Heart left ventricle (tissue), 16 donors: ENCODE measurements at regions not wholly inside any gene's neighbourhood (a gene's known extent, or its start where the extent isn't known, plus 50 kb on each side); places are given as distances from the start of the nearest gene placed in this dataset.

Experiments used
- ATAC-seq, 4 donors: fragments of 200-7000 bp; cut with Tn5 transposase; one replicate each; pipeline ENCODE4 v1.9.1; 2020 to 2022; ENCODE audit warnings: moderate library complexity in 4 of 4, mild to moderate bottlenecking in 3 of 4, moderate number of reproducible peaks in 1 of 4
- DNase-seq, 5 donors: peaks; one replicate each; pipeline ENCODE4 v3.0.0-alpha.2; 2020
- H3K27ac ChIP-seq, 12 donors: fragments of 200-600 bp; sonication (generic) in 4 of 12; one replicate each; pipeline versions ENCODE4 v1.5.0 to v1.8.0; 2016 to 2022; ENCODE audit warnings: mild to moderate bottlenecking in 2 of 12
- H3K27me3 ChIP-seq, 9 donors: fragments of 200-600 bp; sonication (generic) in 2 of 9; one replicate each; pipeline versions ENCODE4 v1.5.1 to v1.8.0; 2016 to 2022; ENCODE audit warnings: mild to moderate bottlenecking in 3 of 9
- H3K36me3 ChIP-seq, 9 donors: fragments of 200-600 bp; sonication (generic) in 2 of 9; one replicate each; pipeline versions ENCODE4 v1.5.0 to v1.8.0; 2018 to 2022; ENCODE audit warnings: mild to moderate bottlenecking in 2 of 9
- H3K4me1 ChIP-seq, 12 donors: fragments of 200-600 bp; sonication (generic) in 4 of 12; one replicate each; pipeline versions ENCODE4 v1.5.0 to v1.8.0; 2016 to 2022; ENCODE audit warnings: mild to moderate bottlenecking in 3 of 12
- H3K4me3 ChIP-seq, 12 donors: fragments of 200-600 bp; sonication (generic) in 4 of 12; one replicate each; pipeline versions ENCODE4 v1.5.0 to v1.8.0; 2017 to 2022; ENCODE audit warnings: mild to moderate bottlenecking in 9 of 12, moderate library complexity in 4 of 12
- H3K9me3 ChIP-seq, 12 donors: fragments of 200-600 bp; sonication (generic) in 4 of 12; one replicate each; pipeline versions ENCODE4 v1.5.0 to v1.8.0; 2016 to 2022; ENCODE audit warnings: mild to moderate bottlenecking in 1 of 12
- POLR2A ChIP-seq, 2 donors: fragments of 450-650 bp; IDR thresholded peaks; one replicate each; pipeline ENCODE4 v1.6.1; 2017; ENCODE audit warnings: antibody characterized with exemption in 2 of 2, mild to moderate bottlenecking in 2 of 2, moderate library complexity in 2 of 2
- WGBS, 4 donors: extraction: QIAGEN DNeasy Blood & Tissue Kit in 2 of 4; methylation state at CpG; one replicate each; pipeline versions ENCODE4 v1.1.5 to v1.1.7; 2013 to 2018; 5-methylcytosine and 5-hydroxymethylcytosine counted together
- intact Hi-C, 10 donors: fragments of 100-400 bp; cut with DNase I; formaldehyde crosslinking; loops; one replicate each; pipeline versions ENCODE4 v1.11.1 to v1.14.2; 2022
- TF ChIP-seq, protein P1 (sequence below), 12 donors: fragments of 200-600 bp; sonication (generic) in 4 of 12; IDR thresholded peaks; one replicate each; pipeline versions ENCODE4 v1.5.0 to v1.8.0; 2018 to 2022; ENCODE audit warnings: antibody characterized with exemption in 12 of 12, mild to moderate bottlenecking in 5 of 12
- donor health status: ischemic (EF 13 %, LVEDD 7.1; RV severe dilation, severe dysfunction).
- donor health status: healthy with polysubstance abuse.
- donor health status: DM: no; HTN: yes; CAD: no.
- donor health status: DM: no; HTN: no; CAD: no.
- donor health status: ischemic (EF 25% LVEDD 6.9; RV normal size, moderate dysfunction).
- donor health status: ischemic (EF 25% LVEDD 5.7; RV mildly dilated, moderate dysfunction).
- donor health status: healthy.
- donor health status: DM: yes; HTN: yes; CAD: no.
- donor health status: ischemic (EF 35%, LVEDD 5.7; RV mildly dilated, moderate dysfunction).
- donor health status: nonischemic (EF 11% LVEDD 7.7; RV severe dilation, severe dysfunction).
- donor health status: DM: yes; HTN: yes; CAD: no.
- donor health status: PGD.
- donor health status: ischemic (EF 29% LVEDD 5.4; RV normal size, mild dysfunction).
- donor health status: nonischemic (EF 23%, LVEDD 6.1; RV moderate dilation, normal function).

DNA sequence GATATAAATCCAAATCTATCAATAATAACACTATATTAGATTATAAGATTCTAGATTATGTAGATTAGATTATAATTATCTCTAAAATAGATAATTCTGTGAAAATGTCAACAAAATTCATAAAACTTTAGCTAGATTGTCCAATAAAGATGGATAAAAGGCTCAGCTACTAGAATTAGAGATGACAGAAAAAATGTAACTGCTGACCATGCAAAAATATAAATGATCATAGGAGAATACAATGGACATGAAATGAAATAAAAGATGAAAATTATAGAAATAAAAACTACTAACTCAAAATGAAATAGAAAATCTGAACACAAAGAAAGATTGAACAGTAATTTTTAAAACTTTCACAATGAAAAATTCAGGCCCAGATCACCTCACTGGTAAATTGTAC, 1332.1 kb upstream of the CELF2 start:
- H3K27ac ChIP-seq = no peak overlapping the region
- no peak for TF ChIP-seq POLR2A (IDR thresholded peaks at IDR 0.05)
- TF ChIP-seq, protein P1, sequence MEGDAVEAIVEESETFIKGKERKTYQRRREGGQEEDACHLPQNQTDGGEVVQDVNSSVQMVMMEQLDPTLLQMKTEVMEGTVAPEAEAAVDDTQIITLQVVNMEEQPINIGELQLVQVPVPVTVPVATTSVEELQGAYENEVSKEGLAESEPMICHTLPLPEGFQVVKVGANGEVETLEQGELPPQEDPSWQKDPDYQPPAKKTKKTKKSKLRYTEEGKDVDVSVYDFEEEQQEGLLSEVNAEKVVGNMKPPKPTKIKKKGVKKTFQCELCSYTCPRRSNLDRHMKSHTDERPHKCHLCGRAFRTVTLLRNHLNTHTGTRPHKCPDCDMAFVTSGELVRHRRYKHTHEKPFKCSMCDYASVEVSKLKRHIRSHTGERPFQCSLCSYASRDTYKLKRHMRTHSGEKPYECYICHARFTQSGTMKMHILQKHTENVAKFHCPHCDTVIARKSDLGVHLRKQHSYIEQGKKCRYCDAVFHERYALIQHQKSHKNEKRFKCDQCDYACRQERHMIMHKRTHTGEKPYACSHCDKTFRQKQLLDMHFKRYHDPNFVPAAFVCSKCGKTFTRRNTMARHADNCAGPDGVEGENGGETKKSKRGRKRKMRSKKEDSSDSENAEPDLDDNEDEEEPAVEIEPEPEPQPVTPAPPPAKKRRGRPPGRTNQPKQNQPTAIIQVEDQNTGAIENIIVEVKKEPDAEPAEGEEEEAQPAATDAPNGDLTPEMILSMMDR (IDR thresholded peaks at IDR 0.05) = no peak
- no peaks in the 10 kb centered on the region for H3K36me3 ChIP-seq
- intact Hi-C loops = no loop called here
- H3K4me1 ChIP-seq = no peaks in the 10 kb centered on the region
- H3K4me3 ChIP-seq = no peak overlapping the region
- no peak for ATAC-seq
- DNase-seq = no peak
- H3K27me3 ChIP-seq = no peaks in the 10 kb centered on the region
- H3K9me3 ChIP-seq = peaks cover 0 to 2% (median 0%) of the 10 kb centered on the region in 12 donors

DNA sequence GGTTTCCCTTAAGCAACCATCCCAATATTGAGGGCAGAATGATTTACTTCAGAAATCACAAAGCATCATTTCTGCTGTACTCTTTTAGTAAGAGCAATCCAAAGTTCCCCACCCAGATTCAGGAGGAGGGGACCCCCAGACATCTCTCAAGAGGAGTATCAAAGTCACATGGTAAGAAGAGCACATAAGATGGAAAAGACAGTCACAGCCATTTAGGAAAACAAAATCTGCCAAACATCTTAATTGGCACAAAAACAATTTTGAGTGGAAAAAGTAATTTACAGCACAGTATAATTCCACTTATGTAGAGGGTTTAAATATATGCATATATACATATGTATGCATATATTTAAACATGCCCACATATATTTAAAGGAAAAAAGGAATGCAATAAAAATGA, 1329.0 kb upstream of the CELF2 start:
- H3K9me3 ChIP-seq = no peaks in the 10 kb centered on the region
- intact Hi-C loops = no loop called here
- H3K4me1 ChIP-seq = no peaks in the 10 kb centered on the region
- H3K4me3 ChIP-seq = no peak overlapping the region
- ATAC-seq (no peak), DNase-seq (no peak)
- no peaks in the 10 kb centered on the region for H3K27me3 ChIP-seq
- TF ChIP-seq, protein P1 (IDR thresholded peaks at IDR 0.05) = no peak
- no peak for TF ChIP-seq POLR2A (IDR thresholded peaks at IDR 0.05)
- no peak overlapping the region for H3K27ac ChIP-seq
- no peaks in the 10 kb centered on the region for H3K36me3 ChIP-seq

DNA sequence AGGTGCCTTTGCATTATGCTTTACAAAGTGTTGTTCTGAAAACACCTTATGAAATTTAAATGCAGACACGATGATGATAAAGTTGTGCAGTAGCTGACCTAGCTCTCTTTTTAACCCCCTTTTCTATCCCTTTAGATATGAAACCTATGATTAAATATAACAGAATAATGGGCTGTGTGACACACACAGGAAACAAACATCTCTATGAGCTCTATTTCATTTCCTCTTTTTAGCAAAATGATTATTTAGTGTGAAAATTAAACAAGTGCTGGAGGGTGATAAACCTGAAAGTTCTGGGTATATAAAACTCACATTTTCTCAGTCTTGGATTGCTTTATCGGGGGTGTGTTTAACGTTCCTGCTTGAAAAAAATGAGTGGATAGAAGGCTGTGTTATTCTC, 1310.5 kb upstream of the CELF2 start:
- H3K4me1 ChIP-seq = no peaks in the 10 kb centered on the region
- ATAC-seq (no peak), DNase-seq (no peak)
- no peaks in the 10 kb centered on the region for H3K36me3 ChIP-seq
- intact Hi-C loops = no loop called here
- H3K4me3 ChIP-seq = no peak overlapping the region
- H3K27me3 ChIP-seq = no peaks in the 10 kb centered on the region
- H3K27ac ChIP-seq = no peak overlapping the region
- peaks cover 0 to 15% (median 8%) of the 10 kb centered on the region in 12 donors for H3K9me3 ChIP-seq
- TF ChIP-seq, protein P1 (IDR thresholded peaks at IDR 0.05) = no peak
- no peak for TF ChIP-seq POLR2A (IDR thresholded peaks at IDR 0.05)
- WGBS, 4 donors = 70 to 78% (median 76%) methylated on average over 3 of the region's 3 CpGs

DNA sequence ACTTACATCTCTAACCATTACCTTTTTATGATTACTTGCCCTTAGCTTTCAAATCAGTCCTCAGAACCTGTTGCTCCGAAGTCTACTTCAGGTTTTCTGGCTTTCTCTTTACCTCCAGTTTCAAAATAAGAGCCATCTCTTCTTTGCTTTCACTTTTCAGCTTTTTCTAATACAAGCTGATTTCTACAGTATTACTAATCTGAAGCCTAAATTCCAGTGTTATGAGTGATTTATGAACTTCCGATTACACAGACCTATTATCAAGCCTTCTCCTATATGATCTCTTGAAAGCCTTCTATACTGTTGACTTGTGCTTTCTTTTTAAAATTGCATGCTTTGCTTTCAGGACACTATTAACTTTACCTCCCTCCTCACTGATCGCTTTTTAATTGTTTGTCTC, 1307.8 kb upstream of the CELF2 start:
- Histone ChIP-seq H3K36me3 (no peaks in the 10 kb centered on the region), H3K27ac (no peak overlapping the region), H3K4me3 (no peak overlapping the region), H3K4me1 (no peaks in the 10 kb centered on the region), H3K27me3 (no peaks in the 10 kb centered on the region), H3K9me3 (peaks cover 0 to 28% (median 18%) of the 10 kb centered on the region in 12 donors)
- TF ChIP-seq POLR2A (IDR thresholded peaks at IDR 0.05) = no peak
- TF ChIP-seq, protein P1 (IDR thresholded peaks at IDR 0.05) = no peak
- ATAC-seq (no peak), DNase-seq (no peak)
- intact Hi-C loops = no loop called here
- 79 to 84% (median 81%) methylated on average over 3 of the region's 3 CpGs for WGBS, 4 donors
